ENCODE measurements at regions not wholly inside any gene's neighbourhood (a gene's known extent, or its start where the extent isn't known, plus 50 kb on each side); places are given as distances from the start of the nearest gene placed in this dataset.
A peak's percentile ranks its signal among the peaks of the same experiment; 100 is the strongest.

GRCh38 chr17:70636517-70637133, 467.3 kb downstream of the KCNJ2 start:
- intact Hi-C loops (cut with DNase I), result no loop called here
- ATAC-seq (peak; percentile 73 to 78 (median 75)), DNase-seq (no peak)
- Histone ChIP-seq H3K4me3 (no peak overlapping the region), H3K4me1 (no peaks in the 10 kb centered on the region), H3K27me3 (no peaks in the 10 kb centered on the region), H3K9me3 (no peaks in the 10 kb centered on the region), H3K36me3 (no peaks in the 10 kb centered on the region), H3K27ac (no peak overlapping the region)
- TF ChIP-seq POLR2A (IDR thresholded peaks at IDR 0.05) (no peak), CTCF (IDR thresholded peaks at IDR 0.05) (peak; percentile 77 to 86 (median 82))
- WGBS (ENCODE audit: insufficient coverage, low coverage, low lambda C conversion rate, missing lambda C conversion rate), result 18% methylated on average over 2 of the region's 2 CpGs

- 53% methylated on average over 2 of the region's 2 CpGs for WGBS (ENCODE audit: insufficient coverage, low coverage, low lambda C conversion rate, missing lambda C conversion rate)
- TF ChIP-seq CTCF (IDR thresholded peaks at IDR 0.05) (no peak), POLR2A (IDR thresholded peaks at IDR 0.05) (no peak)
- H3K27me3 ChIP-seq, result no peaks in the 10 kb centered on the region
- ATAC-seq (no peak), DNase-seq (no peak)
- H3K4me3 ChIP-seq, result no peak overlapping the region
- intact Hi-C loops (cut with DNase I), result no loop called here
- no peak overlapping the region for H3K27ac ChIP-seq
- no peaks in the 10 kb centered on the region for H3K4me1 ChIP-seq
- H3K36me3 ChIP-seq, result no peaks in the 10 kb centered on the region
- no peaks in the 10 kb centered on the region for H3K9me3 ChIP-seq
Measured at GRCh38 chr17:70642059-70642458, 472.7 kb downstream of the KCNJ2 start.

GRCh38 chr17:70644096-70644495, 474.8 kb downstream of the KCNJ2 start:
- no peaks in the 10 kb centered on the region for H3K36me3 ChIP-seq
- H3K27me3 ChIP-seq, result no peaks in the 10 kb centered on the region
- H3K4me1 ChIP-seq, result no peaks in the 10 kb centered on the region
- TF ChIP-seq POLR2A (IDR thresholded peaks at IDR 0.05), result no peak
- TF ChIP-seq CTCF (IDR thresholded peaks at IDR 0.05), result no peak
- WGBS (ENCODE audit: insufficient coverage, low coverage, low lambda C conversion rate, missing lambda C conversion rate), result 60% methylated on average over 2 of the region's 2 CpGs
- no peaks in the 10 kb centered on the region for H3K9me3 ChIP-seq
- H3K4me3 ChIP-seq, result no peak overlapping the region
- H3K27ac ChIP-seq, result no peak overlapping the region
- DNase-seq, result no peak
- intact Hi-C loops (cut with DNase I), result no loop called here
- no peak for ATAC-seq

GRCh38 chr17:70646673-70647072, 477.3 kb downstream of the KCNJ2 start:
- TF ChIP-seq POLR2A (IDR thresholded peaks at IDR 0.05), result no peak
- TF ChIP-seq CTCF (IDR thresholded peaks at IDR 0.05), result no peak
- intact Hi-C loops (cut with DNase I), result no loop called here
- no peak for DNase-seq
- Histone ChIP-seq H3K27ac (no peak overlapping the region), H3K27me3 (no peaks in the 10 kb centered on the region), H3K9me3 (no peaks in the 10 kb centered on the region), H3K4me3 (no peak overlapping the region), H3K4me1 (no peaks in the 10 kb centered on the region), H3K36me3 (no peaks in the 10 kb centered on the region)
- no peak for ATAC-seq
- 80% methylated on average over 1 of the region's 1 CpG for WGBS (ENCODE audit: insufficient coverage, low coverage, low lambda C conversion rate, missing lambda C conversion rate)

- Histone ChIP-seq H3K4me1 (no peaks in the 10 kb centered on the region), H3K27ac (no peak overlapping the region), H3K27me3 (no peaks in the 10 kb centered on the region), H3K4me3 (no peak overlapping the region), H3K9me3 (no peaks in the 10 kb centered on the region), H3K36me3 (no peaks in the 10 kb centered on the region)
- ATAC-seq (no peak), DNase-seq (no peak)
- TF ChIP-seq CTCF (IDR thresholded peaks at IDR 0.05), result no peak
- TF ChIP-seq POLR2A (IDR thresholded peaks at IDR 0.05), result no peak
- intact Hi-C loops (cut with DNase I), result no loop called here
Measured at GRCh38 chr17:70648166-70648565, 478.8 kb downstream of the KCNJ2 start.
